Uterus (tissue), 2 donors: ENCODE measurements at regions not wholly inside any gene's neighbourhood (a gene's known extent, or its start where the extent isn't known, plus 50 kb on each side); places are given as distances from the start of the nearest gene placed in this dataset.

Experiments used
- CTCF ChIP-seq, 4 experiments: fragments of 200-600 bp in 2 of 4; fragments of 450-650 bp in 2 of 4; sonication (generic) in 2 of 4; IDR thresholded peaks; one replicate each; pipeline ENCODE4 v1.5.1; 2016 to 2019; ENCODE audit warnings: antibody characterized with exemption in 4 of 4, mild to moderate bottlenecking in 2 of 4, moderate library complexity in 1 of 4
- POLR2A ChIP-seq, 2 donors: fragments of 450-650 bp; IDR thresholded peaks; one replicate each; pipeline ENCODE4 v1.6.1; 2016; ENCODE audit warnings: antibody characterized with exemption in 2 of 2, mild to moderate bottlenecking in 1 of 2, moderate library complexity in 1 of 2

DNA sequence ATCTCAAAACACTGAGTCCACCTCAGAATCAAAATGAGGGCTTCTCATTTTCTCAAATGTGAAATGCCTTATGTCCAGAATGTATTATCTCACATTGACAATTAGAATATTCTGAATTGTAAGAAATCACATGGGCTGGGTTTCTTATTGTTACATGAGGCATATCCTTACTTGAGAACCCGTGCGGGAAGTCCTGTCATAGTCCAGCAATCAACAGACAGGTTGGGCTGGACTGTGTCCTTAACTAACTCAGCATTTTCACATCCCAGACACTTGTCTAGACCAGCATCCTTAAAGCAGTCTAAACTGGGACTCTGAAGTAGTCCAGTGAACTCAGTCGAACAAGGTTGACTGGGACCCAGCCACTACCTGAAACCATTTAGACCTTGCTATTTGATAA lies 267.6 kb downstream of the CETN3 start:
- no peak for TF ChIP-seq CTCF (IDR thresholded peaks at IDR 0.05)
- no peak for TF ChIP-seq POLR2A (IDR thresholded peaks at IDR 0.05)
